CD4-positive, alpha-beta T cell (primary cell): ENCODE measurements at regions not wholly inside any gene's neighbourhood (a gene's known extent, or its start where the extent isn't known, plus 50 kb on each side); places are given as distances from the start of the nearest gene placed in this dataset.

Source experiments
- ATAC-seq: fragments of 200-7000 bp; cut with Tn5 transposase; one replicate; pipeline ENCODE4 v1.10.0; 2022; ENCODE audit warnings: mild to moderate bottlenecking; ENCODE audit not compliant: poor library complexity
- CTCF ChIA-PET: fragments of 350-600 bp; sonication (Branson Sonifier 250); formaldehyde crosslinking; loops from one replicate; lab custom pipeline; 2021; ENCODE audit warnings: antibody characterized with exemption, inconsistent platforms; lab: Charles Lee
- POLR2A ChIA-PET: fragments of 350-600 bp; sonication (Branson Sonifier 250); formaldehyde crosslinking; loops from one replicate; lab custom pipeline; 2021; ENCODE audit warnings: antibody characterized with exemption, inconsistent platforms; lab: Charles Lee
- DNase-seq, 14 experiments: peaks; one replicate each; pipeline ENCODE4 v3.0.0-alpha.2; 2013 to 2020; ENCODE audit warnings: mixed read lengths in 2 of 14
- H3K27ac ChIP-seq, 2 donors: one replicate each; pipeline versions ENCODE4 v1.5.1 to v1.7.0; 2013; ENCODE audit warnings: low read length in 2 of 2, low read depth in 1 of 2, mild to moderate bottlenecking in 1 of 2
- H3K27me3 ChIP-seq, 2 experiments: 1 replicate in 1 of 2; 2 replicates in 1 of 2; pipeline versions ENCODE4 v1.6.1 to v1.7.0; 2013; ENCODE audit warnings: low read length in 2 of 2, control low read depth in 1 of 2, mild to moderate bottlenecking in 1 of 2, moderate library complexity in 1 of 2; ENCODE audit not compliant: insufficient read depth in 2 of 2, control insufficient read depth in 1 of 2
- H3K36me3 ChIP-seq: one replicate; pipeline ENCODE4 v1.6.1; 2013; ENCODE audit warnings: low read length, control low read depth; ENCODE audit not compliant: insufficient read depth
- H3K4me1 ChIP-seq: one replicate; pipeline ENCODE4 v1.6.1; 2013; ENCODE audit warnings: low read length, control low read depth; ENCODE audit not compliant: insufficient read depth
- H3K4me3 ChIP-seq: one replicate; pipeline ENCODE4 v1.5.1; 2013; ENCODE audit warnings: mild to moderate bottlenecking, low read length, moderate library complexity
- H3K9me3 ChIP-seq, 2 experiments: 1 replicate in 1 of 2; 2 replicates in 1 of 2; pipeline versions ENCODE4 v1.6.1 to v1.7.0; 2013; ENCODE audit warnings: low read length in 2 of 2, mild to moderate bottlenecking in 2 of 2, control low read depth in 1 of 2, moderate library complexity in 1 of 2; ENCODE audit not compliant: control insufficient read depth in 1 of 2, insufficient read depth in 1 of 2
- H3K27ac Mint-ChIP-seq: one replicate; pipeline ENCODE4 v1.8.0; 2020; ENCODE audit warnings: mixed read lengths
- H3K27me3 Mint-ChIP-seq: one replicate; pipeline ENCODE4 v1.8.0; 2021; ENCODE audit warnings: mixed read lengths
- H3K36me3 Mint-ChIP-seq: one replicate; pipeline ENCODE4 v1.8.0; 2021; ENCODE audit warnings: low read depth, mixed read lengths
- H3K4me1 Mint-ChIP-seq: one replicate; pipeline ENCODE4 v1.8.0; 2021; ENCODE audit warnings: low read depth, mixed read lengths
- H3K4me3 Mint-ChIP-seq: one replicate; pipeline ENCODE4 v1.8.0; 2020; ENCODE audit warnings: mild to moderate bottlenecking, mixed read lengths
- H3K9me3 Mint-ChIP-seq: one replicate; pipeline ENCODE4 v1.8.0; 2020; ENCODE audit warnings: mixed read lengths
- intact Hi-C, 2 experiments: fragments of 100-400 bp; cut with DNase I in 1 of 2; cut with micrococcal nuclease in 1 of 2; formaldehyde crosslinking; loops; one replicate each; pipeline versions ENCODE4 v1.15.1 to v1.9.0; 2023 to 2025; cut with DNase I, micrococcal nuclease
- TF ChIP-seq, protein P1 (sequence below): fragments of 200-600 bp; IDR thresholded peaks from one replicate; pipeline ENCODE4 v1.8.0; 2022; ENCODE audit warnings: antibody characterized with exemption, mild to moderate bottlenecking

DNA sequence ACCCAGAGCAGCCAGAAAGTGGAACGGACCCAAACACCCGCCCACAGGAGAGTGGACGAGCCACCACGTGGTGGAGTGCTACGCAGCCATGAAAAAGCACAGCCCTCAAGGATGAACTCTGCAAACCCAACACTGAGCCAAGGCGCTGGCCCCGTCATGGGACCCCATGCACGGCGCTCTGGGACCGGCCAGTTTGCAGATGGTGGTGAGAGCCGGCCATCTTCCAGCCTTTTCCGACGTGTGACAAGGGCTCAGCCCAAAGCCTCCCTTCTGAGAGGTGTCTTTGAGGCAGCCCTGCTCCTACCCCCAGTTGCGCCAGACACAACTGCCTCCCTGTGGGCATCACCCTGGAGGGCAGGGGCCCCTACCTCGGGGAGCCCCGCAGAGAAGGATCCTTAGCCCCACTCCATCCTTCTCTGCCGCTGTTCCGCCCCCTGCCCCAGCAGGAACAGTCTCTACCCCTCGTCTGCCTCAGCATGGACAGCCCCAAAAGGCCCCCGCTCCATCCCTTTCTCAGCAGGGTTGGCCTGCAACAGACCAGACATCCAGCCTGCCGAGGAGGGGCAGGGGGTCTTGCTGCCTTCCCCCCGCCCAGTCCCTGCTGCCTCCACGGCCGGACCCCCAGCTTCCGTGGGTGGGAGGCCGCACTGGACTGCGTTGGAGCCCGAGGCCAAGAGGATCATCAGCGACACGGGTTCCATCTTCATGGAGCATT lies 75.7 kb downstream of the MICALL2 start:
- ChIA-PET CTCF (no interaction called here), POLR2A (no interaction called here)
- H3K27me3 ChIP-seq = peaks cover 20 to 30% of the 10 kb centered on the region in 2 experiments
- TF ChIP-seq, protein P1, sequence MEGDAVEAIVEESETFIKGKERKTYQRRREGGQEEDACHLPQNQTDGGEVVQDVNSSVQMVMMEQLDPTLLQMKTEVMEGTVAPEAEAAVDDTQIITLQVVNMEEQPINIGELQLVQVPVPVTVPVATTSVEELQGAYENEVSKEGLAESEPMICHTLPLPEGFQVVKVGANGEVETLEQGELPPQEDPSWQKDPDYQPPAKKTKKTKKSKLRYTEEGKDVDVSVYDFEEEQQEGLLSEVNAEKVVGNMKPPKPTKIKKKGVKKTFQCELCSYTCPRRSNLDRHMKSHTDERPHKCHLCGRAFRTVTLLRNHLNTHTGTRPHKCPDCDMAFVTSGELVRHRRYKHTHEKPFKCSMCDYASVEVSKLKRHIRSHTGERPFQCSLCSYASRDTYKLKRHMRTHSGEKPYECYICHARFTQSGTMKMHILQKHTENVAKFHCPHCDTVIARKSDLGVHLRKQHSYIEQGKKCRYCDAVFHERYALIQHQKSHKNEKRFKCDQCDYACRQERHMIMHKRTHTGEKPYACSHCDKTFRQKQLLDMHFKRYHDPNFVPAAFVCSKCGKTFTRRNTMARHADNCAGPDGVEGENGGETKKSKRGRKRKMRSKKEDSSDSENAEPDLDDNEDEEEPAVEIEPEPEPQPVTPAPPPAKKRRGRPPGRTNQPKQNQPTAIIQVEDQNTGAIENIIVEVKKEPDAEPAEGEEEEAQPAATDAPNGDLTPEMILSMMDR = no peak
- no peak overlapping the region for H3K4me3 ChIP-seq
- peaks cover 15% of the 10 kb centered on the region for H3K27me3 Mint-ChIP-seq
- H3K4me3 Mint-ChIP-seq = no peak overlapping the region
- H3K4me1 Mint-ChIP-seq = no peaks in the 10 kb centered on the region
- peaks cover 0 to 36% of the 10 kb centered on the region in 2 experiments for H3K9me3 ChIP-seq
- no peak for DNase-seq
- H3K27ac ChIP-seq = no peak overlapping the region
- intact Hi-C loops = no loop called here
- no peaks in the 10 kb centered on the region for H3K9me3 Mint-ChIP-seq
- H3K4me1 ChIP-seq = no peaks in the 10 kb centered on the region
- H3K27ac Mint-ChIP-seq = no peak overlapping the region
- H3K36me3 Mint-ChIP-seq = no peaks in the 10 kb centered on the region
- no peak for ATAC-seq
- no peaks in the 10 kb centered on the region for H3K36me3 ChIP-seq

DNA sequence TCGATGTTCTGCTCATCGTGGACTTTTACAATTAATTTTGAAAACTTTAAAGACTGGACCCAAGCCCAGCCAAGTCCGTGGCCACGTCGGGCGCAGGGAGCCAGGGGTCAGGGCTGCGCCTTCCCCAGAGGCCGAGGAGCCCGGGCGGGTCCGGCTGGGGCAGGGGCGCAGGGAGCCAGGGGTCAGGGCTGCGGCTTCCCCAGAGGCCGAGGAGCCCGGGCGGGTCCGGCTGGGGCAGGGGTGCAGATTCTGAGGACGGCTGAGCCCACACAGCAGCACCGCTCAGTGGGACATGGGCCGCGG lies 75.2 kb downstream of the MICALL2 start:
- Histone ChIP-seq H3K4me1 (no peaks in the 10 kb centered on the region), H3K27me3 (peaks cover 20 to 30% of the 10 kb centered on the region in 2 experiments), H3K36me3 (no peaks in the 10 kb centered on the region), H3K4me3 (no peak overlapping the region), H3K9me3 (peaks cover 0 to 41% of the 10 kb centered on the region in 2 experiments), H3K27ac (no peak overlapping the region)
- POLR2A ChIA-PET = no interaction called here
- TF ChIP-seq, protein P1 = no peak
- intact Hi-C loops = no loop called here
- no peaks in the 10 kb centered on the region for H3K4me1 Mint-ChIP-seq
- ATAC-seq (no peak), DNase-seq (no peak)
- H3K27ac Mint-ChIP-seq = no peak overlapping the region
- H3K9me3 Mint-ChIP-seq = no peaks in the 10 kb centered on the region
- no peak overlapping the region for H3K4me3 Mint-ChIP-seq
- CTCF ChIA-PET = no interaction called here
- peaks cover 21% of the 10 kb centered on the region for H3K27me3 Mint-ChIP-seq
- H3K36me3 Mint-ChIP-seq = no peaks in the 10 kb centered on the region
